ACC112 (cell line): ENCODE measurements at regions not wholly inside any gene's neighbourhood (a gene's known extent, or its start where the extent isn't known, plus 50 kb on each side); places are given as distances from the start of the nearest gene placed in this dataset.

Experiments
- H2AFZ ChIP-seq: fragments of 200-600 bp; sonication (generic); one replicate; pipeline ENCODE4 v1.6.0; 2017; ENCODE audit warnings: antibody characterized with exemption, low read length; ENCODE audit not compliant: unreplicated experiment
- H3K27ac ChIP-seq: fragments of 200-600 bp; sonication (generic); 2 replicates; pipeline ENCODE4 v1.5.1; 2014; ENCODE audit warnings: low read depth, mild to moderate bottlenecking, antibody characterized with exemption, low read length, moderate library complexity
- H3K27me3 ChIP-seq: fragments of 200-600 bp; sonication (generic); 2 replicates; pipeline ENCODE4 v1.6.1; 2014; ENCODE audit warnings: mild to moderate bottlenecking, antibody characterized with exemption, low read length, moderate library complexity, mixed read lengths; ENCODE audit not compliant: insufficient read depth
- H3K36me3 ChIP-seq: fragments of 200-600 bp; sonication (generic); 2 replicates; pipeline ENCODE4 v1.6.1; 2016; ENCODE audit warnings: mild to moderate bottlenecking, antibody characterized with exemption, low read length, moderate library complexity, mixed read lengths; ENCODE audit not compliant: insufficient read depth
- H3K4me1 ChIP-seq: fragments of 200-600 bp; sonication (generic); one replicate; pipeline ENCODE4 v1.6.1; 2016; ENCODE audit warnings: low read length, mixed read lengths; ENCODE audit not compliant: insufficient read depth, unreplicated experiment, control insufficient read depth
- H3K4me3 ChIP-seq: fragments of 200-600 bp; sonication (generic); 2 replicates; pipeline ENCODE4 v1.5.1; 2014; ENCODE audit warnings: mild to moderate bottlenecking, low read depth, low read length
- H3K79me2 ChIP-seq: fragments of 200-600 bp; sonication (generic); one replicate; pipeline ENCODE4 v1.6.0; 2016; ENCODE audit warnings: low read length; ENCODE audit not compliant: control insufficient read depth, unreplicated experiment, insufficient read depth

DNA sequence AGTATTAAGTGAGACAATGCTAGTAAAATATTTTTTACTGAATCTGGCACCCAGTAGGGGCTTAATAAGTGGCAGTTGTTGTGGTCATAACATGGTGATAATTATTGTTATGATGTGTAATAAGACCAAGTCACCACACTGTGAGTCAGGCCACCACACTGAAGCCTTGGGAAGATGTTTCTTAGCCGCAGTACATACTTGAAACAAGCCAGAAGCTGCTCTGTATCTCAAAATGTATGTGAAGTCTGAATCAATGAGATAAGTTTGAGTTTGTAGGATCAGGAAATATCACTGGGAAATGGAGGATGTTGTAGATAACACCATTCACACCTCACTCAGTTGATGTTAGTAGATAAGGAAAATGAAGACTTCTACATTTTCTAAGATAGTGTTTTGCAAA is 51.3 kb upstream of the PTPN3 start:
- peaks cover 36% of the 10 kb centered on the region for H3K27me3 ChIP-seq
- no peak overlapping the region for H2AFZ ChIP-seq

DNA sequence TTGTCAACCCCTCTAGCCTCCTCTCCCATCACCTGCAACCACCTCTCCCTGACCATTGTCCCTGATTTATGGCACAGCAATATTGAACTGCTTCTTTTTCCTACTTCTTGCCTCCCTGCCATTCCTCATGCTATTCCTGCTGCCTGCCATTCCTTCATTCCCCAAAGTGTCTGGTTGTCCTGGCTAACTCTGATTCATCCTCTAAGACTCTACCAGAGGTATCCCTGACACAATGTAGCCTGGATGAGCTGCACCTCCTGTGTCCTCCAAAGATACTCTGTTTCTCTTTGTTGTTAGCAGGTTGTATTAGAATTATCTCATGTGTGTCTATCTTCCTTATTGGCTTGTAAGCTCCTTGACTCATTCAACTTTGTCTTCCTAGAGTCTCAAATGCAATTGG is 53.5 kb upstream of the PTPN3 start:
- Histone ChIP-seq H3K79me2 (no peaks in the 10 kb centered on the region), H3K27ac (no peak overlapping the region), H3K4me3 (no peak overlapping the region), H2AFZ (no peak overlapping the region), H3K4me1 (no peaks in the 10 kb centered on the region), H3K36me3 (no peaks in the 10 kb centered on the region), H3K27me3 (peaks cover 36% of the 10 kb centered on the region)

More for the DNA sequence above, 51.3 kb upstream of the PTPN3 start:
- Histone ChIP-seq H3K36me3 (no peaks in the 10 kb centered on the region), H3K4me1 (no peaks in the 10 kb centered on the region), H3K79me2 (no peaks in the 10 kb centered on the region), H3K27ac (no peak overlapping the region), H3K4me3 (no peak overlapping the region)

DNA sequence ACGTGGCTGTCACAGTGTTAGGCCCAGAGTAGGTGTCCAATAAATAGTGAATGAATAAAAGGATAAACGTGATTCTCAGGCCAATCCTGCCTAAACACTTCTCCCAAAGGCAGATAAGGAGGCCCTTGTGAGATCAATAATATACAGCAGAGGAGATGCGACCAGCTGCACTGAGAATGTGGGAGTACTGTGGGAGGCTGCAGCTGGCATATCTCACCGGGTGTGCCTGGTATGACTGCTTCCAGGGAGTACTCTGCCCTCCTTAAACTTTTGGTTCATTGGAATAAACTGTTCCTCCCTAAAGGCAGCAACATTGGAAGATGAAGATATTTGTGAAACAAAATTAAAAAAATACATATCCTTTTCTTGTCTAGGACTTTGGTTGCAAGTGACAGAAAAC is 57.1 kb upstream of the PTPN3 start:
- Histone ChIP-seq H3K27ac (no peak overlapping the region), H2AFZ (no peak overlapping the region), H3K4me3 (no peak overlapping the region)

GRCh38 chr9:109556061-109556460 is 58.0 kb upstream of the PTPN3 start:
- H2AFZ ChIP-seq, result no peak overlapping the region
- H3K4me1 ChIP-seq, result no peaks in the 10 kb centered on the region
- no peaks in the 10 kb centered on the region for H3K36me3 ChIP-seq
- H3K27ac ChIP-seq, result no peak overlapping the region
- H3K79me2 ChIP-seq, result no peaks in the 10 kb centered on the region
- no peak overlapping the region for H3K4me3 ChIP-seq
- peaks cover 25% of the 10 kb centered on the region for H3K27me3 ChIP-seq

More for the DNA sequence above, 57.1 kb upstream of the PTPN3 start:
- Histone ChIP-seq H3K27me3 (peaks cover 20% of the 10 kb centered on the region), H3K36me3 (no peaks in the 10 kb centered on the region), H3K4me1 (no peaks in the 10 kb centered on the region), H3K79me2 (no peaks in the 10 kb centered on the region)

- Histone ChIP-seq H3K27me3 (peaks cover 27% of the 10 kb centered on the region), H2AFZ (no peak overlapping the region), H3K79me2 (no peaks in the 10 kb centered on the region), H3K27ac (no peak overlapping the region), H3K4me1 (no peaks in the 10 kb centered on the region), H3K4me3 (no peak overlapping the region), H3K36me3 (no peaks in the 10 kb centered on the region)
Measured at GRCh38 chr9:109556786-109557185, 58.7 kb upstream of the PTPN3 start.

DNA sequence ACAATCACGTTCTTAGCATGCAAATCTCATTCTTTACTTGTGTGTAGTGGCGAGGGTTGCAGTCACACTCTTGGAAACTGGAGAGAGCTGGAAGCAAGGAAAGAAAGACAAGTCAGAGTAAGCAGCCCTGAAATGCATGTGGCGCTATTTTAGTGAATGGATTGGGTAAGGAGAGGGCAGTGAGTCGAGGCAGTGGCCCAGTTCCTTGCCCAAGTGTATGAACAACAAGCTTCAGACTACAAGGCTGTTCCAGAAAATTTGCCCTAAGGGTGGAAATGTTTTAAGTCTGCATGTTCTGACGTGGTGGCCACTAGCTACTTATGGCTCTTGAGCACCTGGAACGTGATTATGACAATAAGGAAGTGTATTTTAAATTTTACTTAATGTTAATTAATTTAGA is 59.4 kb upstream of the PTPN3 start:
- H3K27me3 ChIP-seq, result peaks cover 29% of the 10 kb centered on the region
- no peaks in the 10 kb centered on the region for H3K79me2 ChIP-seq
- no peaks in the 10 kb centered on the region for H3K4me1 ChIP-seq
- no peak overlapping the region for H3K4me3 ChIP-seq
- H3K27ac ChIP-seq, result no peak overlapping the region
- H2AFZ ChIP-seq, result no peak overlapping the region
- H3K36me3 ChIP-seq, result no peaks in the 10 kb centered on the region

DNA sequence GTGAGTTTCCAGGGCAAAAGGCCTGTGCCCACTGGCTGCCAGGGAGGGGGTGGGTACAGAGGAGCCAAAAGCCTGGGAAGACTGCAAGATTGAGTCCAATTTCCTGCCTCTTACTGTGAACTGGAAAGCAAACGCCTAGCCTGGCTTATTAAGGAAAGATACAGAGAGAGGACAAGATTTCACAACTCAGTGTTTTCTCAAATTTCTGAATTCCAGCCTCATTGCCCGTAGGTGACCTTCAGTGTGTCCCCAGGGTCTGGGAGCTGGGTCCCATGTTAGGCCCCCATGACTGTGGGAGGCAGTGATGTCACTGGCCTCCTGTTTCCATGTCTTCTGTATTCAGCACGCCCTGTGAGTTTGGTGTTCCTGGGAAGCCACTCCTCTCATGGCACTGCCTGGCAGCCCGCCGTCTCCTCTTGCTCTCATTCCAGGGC is 60.6 kb upstream of the PTPN3 start:
- H3K36me3 ChIP-seq, result no peaks in the 10 kb centered on the region
- no peaks in the 10 kb centered on the region for H3K4me1 ChIP-seq
- no peak overlapping the region for H3K27ac ChIP-seq
- peaks cover 42% of the 10 kb centered on the region for H3K27me3 ChIP-seq
- no peaks in the 10 kb centered on the region for H3K79me2 ChIP-seq
- H3K4me3 ChIP-seq, result no peak overlapping the region
- H2AFZ ChIP-seq, result no peak overlapping the region

- no peaks in the 10 kb centered on the region for H3K79me2 ChIP-seq
- no peak overlapping the region for H2AFZ ChIP-seq
- H3K4me1 ChIP-seq, result no peaks in the 10 kb centered on the region
- H3K27ac ChIP-seq, result no peak overlapping the region
- no peaks in the 10 kb centered on the region for H3K36me3 ChIP-seq
- H3K27me3 ChIP-seq, result peaks cover 60% of the 10 kb centered on the region
- no peak overlapping the region for H3K4me3 ChIP-seq
Measured at GRCh38 chr9:109560470-109561132, 62.5 kb upstream of the PTPN3 start.

- no peaks in the 10 kb centered on the region for H3K79me2 ChIP-seq
- no peaks in the 10 kb centered on the region for H3K36me3 ChIP-seq
- no peaks in the 10 kb centered on the region for H3K4me1 ChIP-seq
- H2AFZ ChIP-seq, result no peak overlapping the region
- H3K4me3 ChIP-seq, result no peak overlapping the region
- no peak overlapping the region for H3K27ac ChIP-seq
- peaks cover 66% of the 10 kb centered on the region for H3K27me3 ChIP-seq
Measured at GRCh38 chr9:109561137-109561536, 63.0 kb upstream of the PTPN3 start.

- peaks cover 80% of the 10 kb centered on the region for H3K27me3 ChIP-seq
- no peaks in the 10 kb centered on the region for H3K36me3 ChIP-seq
- no peaks in the 10 kb centered on the region for H3K79me2 ChIP-seq
- no peaks in the 10 kb centered on the region for H3K4me1 ChIP-seq
- no peak overlapping the region for H3K27ac ChIP-seq
- no peak overlapping the region for H2AFZ ChIP-seq
- H3K4me3 ChIP-seq, result no peak overlapping the region
Measured at GRCh38 chr9:109568089-109568488, 70.0 kb upstream of the PTPN3 start.

DNA sequence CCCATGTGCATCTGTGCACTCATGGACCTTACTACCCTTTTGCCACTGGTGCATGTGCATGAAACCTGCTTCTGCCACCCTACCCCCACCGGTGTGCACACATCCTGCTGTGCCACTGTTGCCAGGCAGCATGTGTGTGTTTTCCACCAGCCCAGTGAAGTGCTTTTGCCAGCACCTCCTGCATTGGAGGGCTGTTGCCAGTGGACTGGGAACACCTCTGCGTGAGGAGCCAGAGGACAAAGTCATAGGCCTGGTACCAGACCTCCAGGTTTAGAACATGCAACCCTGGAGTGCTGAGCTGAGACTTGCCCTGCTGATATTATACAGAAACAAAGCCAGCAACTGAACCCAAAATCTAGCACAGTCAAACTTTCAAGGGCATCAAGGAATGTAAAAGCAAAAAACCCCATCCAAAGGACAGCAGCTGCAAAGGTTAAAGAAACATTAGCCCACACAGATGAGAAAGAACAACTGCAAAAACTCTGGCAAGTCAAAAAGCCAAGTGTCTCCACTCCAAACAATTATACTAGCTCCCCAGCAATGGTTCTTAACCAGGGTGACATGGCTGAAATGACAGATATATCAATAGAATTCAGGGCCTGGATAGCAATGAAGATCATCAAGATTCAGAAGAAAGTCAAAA is 70.6 kb upstream of the PTPN3 start:
- Histone ChIP-seq H3K4me1 (no peaks in the 10 kb centered on the region), H3K27ac (no peak overlapping the region), H3K27me3 (peaks cover 74% of the 10 kb centered on the region), H3K79me2 (no peaks in the 10 kb centered on the region), H2AFZ (no peak overlapping the region), H3K4me3 (no peak overlapping the region), H3K36me3 (no peaks in the 10 kb centered on the region)
